ENCODE measurements at regions not wholly inside any gene's neighbourhood (a gene's known extent, or its start where the extent isn't known, plus 50 kb on each side); places are given as distances from the start of the nearest gene placed in this dataset.

DNA sequence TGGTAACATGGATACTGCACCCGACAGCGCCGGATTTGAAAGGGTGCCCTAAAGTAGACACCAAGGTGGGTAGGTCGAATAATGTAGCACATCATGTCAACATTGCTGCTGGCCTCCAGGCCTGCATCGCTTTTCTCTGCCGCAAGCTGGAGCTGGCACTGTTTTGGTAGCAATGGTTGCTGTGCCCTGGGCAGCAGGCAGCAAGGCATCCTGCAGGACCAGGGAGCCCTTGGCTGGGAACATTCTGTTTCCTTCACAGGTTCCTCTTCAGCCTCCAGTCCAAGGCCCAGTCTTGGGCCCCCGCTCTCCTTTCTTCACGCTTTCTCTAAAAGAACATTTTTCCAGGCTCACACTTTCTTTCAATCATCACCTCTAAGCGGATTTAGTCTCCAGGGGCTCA is 365.8 kb upstream of the JARID2 start:
- CTCF ChIA-PET: no interaction called here

More for the DNA sequence above, 365.8 kb upstream of the JARID2 start:
- 91% methylated on average over 9 of the region's 9 CpGs for WGBS (ENCODE audit: low lambda C conversion rate)
- Histone ChIP-seq H4K20me1 (ENCODE audit: insufficient read depth) (no peaks in the 10 kb centered on the region), H2AFZ (ENCODE audit: low read depth) (no peak overlapping the region), H3K9me3 (no peaks in the 10 kb centered on the region), H3K79me2 (ENCODE audit: insufficient read depth) (no peaks in the 10 kb centered on the region), H3K9ac (no peak overlapping the region), H3K4me2 (no peak overlapping the region), H3K4me3 (ENCODE audit: low read depth in 2 of 2, low read length in 1 of 2) (no peak overlapping the region), H3F3A (replicated peaks; ENCODE audit: insufficient read depth) (peaks cover 6% of the 10 kb centered on the region), H3K36me3 (replicated peaks in 1 of 2; ENCODE audit: control insufficient read depth in 1 of 2, insufficient read depth in 2 of 2, low read length in 1 of 2) (no peaks in the 10 kb centered on the region), H3K9me2 (no peaks in the 10 kb centered on the region), H3K4me1 (ENCODE audit: control insufficient read depth in 1 of 2, insufficient read depth in 2 of 2, low read depth in 1 of 2, low read length in 1 of 2) (peaks cover 3 to 22% of the 10 kb centered on the region in 2 experiments; a peak in 2 of 4 replicates), H3K27ac (ENCODE audit: low read depth in 2 of 2, low read length in 1 of 2) (no peak overlapping the region), H3K27me3 (ENCODE audit: insufficient read depth) (no peaks in the 10 kb centered on the region)
- POLR2A ChIA-PET: no interaction called here
- DNase-seq: no peak
- TF ChIP-seq SMC3 (IDR thresholded peaks at IDR 0.05; ENCODE audit: low read depth, low read length): no peak
- TF ChIP-seq FOSL2 (IDR thresholded peaks at IDR 0.05; ENCODE audit: borderline replicate concordance, low read depth): no peak
- no peak for TF ChIP-seq EZH2phosphoT487 (IDR thresholded peaks at IDR 0.05; ENCODE audit: borderline replicate concordance, low read depth)
- TF ChIP-seq, protein P1, sequence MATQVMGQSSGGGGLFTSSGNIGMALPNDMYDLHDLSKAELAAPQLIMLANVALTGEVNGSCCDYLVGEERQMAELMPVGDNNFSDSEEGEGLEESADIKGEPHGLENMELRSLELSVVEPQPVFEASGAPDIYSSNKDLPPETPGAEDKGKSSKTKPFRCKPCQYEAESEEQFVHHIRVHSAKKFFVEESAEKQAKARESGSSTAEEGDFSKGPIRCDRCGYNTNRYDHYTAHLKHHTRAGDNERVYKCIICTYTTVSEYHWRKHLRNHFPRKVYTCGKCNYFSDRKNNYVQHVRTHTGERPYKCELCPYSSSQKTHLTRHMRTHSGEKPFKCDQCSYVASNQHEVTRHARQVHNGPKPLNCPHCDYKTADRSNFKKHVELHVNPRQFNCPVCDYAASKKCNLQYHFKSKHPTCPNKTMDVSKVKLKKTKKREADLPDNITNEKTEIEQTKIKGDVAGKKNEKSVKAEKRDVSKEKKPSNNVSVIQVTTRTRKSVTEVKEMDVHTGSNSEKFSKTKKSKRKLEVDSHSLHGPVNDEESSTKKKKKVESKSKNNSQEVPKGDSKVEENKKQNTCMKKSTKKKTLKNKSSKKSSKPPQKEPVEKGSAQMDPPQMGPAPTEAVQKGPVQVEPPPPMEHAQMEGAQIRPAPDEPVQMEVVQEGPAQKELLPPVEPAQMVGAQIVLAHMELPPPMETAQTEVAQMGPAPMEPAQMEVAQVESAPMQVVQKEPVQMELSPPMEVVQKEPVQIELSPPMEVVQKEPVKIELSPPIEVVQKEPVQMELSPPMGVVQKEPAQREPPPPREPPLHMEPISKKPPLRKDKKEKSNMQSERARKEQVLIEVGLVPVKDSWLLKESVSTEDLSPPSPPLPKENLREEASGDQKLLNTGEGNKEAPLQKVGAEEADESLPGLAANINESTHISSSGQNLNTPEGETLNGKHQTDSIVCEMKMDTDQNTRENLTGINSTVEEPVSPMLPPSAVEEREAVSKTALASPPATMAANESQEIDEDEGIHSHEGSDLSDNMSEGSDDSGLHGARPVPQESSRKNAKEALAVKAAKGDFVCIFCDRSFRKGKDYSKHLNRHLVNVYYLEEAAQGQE (IDR thresholded peaks at IDR 0.05; ENCODE audit: low read depth, low read length): no peak
- TF ChIP-seq, protein P2, sequence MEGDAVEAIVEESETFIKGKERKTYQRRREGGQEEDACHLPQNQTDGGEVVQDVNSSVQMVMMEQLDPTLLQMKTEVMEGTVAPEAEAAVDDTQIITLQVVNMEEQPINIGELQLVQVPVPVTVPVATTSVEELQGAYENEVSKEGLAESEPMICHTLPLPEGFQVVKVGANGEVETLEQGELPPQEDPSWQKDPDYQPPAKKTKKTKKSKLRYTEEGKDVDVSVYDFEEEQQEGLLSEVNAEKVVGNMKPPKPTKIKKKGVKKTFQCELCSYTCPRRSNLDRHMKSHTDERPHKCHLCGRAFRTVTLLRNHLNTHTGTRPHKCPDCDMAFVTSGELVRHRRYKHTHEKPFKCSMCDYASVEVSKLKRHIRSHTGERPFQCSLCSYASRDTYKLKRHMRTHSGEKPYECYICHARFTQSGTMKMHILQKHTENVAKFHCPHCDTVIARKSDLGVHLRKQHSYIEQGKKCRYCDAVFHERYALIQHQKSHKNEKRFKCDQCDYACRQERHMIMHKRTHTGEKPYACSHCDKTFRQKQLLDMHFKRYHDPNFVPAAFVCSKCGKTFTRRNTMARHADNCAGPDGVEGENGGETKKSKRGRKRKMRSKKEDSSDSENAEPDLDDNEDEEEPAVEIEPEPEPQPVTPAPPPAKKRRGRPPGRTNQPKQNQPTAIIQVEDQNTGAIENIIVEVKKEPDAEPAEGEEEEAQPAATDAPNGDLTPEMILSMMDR (IDR thresholded peaks at IDR 0.05): no peak
- TF ChIP-seq CHD2 (IDR thresholded peaks at IDR 0.05; ENCODE audit: low read length, partially characterized antibody): no peak
- no peak for TF ChIP-seq FOXJ3 (CRISPR knock-in tag; IDR thresholded peaks at IDR 0.05)
- no peak for TF ChIP-seq POLR2AphosphoS5 (IDR thresholded peaks at IDR 0.05; ENCODE audit: low read depth, low read length)
- no peak for TF ChIP-seq SIN3A (IDR thresholded peaks at IDR 0.05; ENCODE audit: borderline replicate concordance, low read depth, low read length)
- TF ChIP-seq GABPA (IDR thresholded peaks at IDR 0.05; ENCODE audit: low read depth): no peak
- no peak for TF ChIP-seq FOXM1 (IDR thresholded peaks at IDR 0.05; ENCODE audit: low read depth)
- TF ChIP-seq RXRA (IDR thresholded peaks at IDR 0.05; ENCODE audit: borderline replicate concordance, low read depth): no peak
- TF ChIP-seq, protein P3, sequence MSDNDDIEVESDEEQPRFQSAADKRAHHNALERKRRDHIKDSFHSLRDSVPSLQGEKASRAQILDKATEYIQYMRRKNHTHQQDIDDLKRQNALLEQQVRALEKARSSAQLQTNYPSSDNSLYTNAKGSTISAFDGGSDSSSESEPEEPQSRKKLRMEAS (IDR thresholded peaks at IDR 0.05; ENCODE audit: low read depth): no peak

Data from SK-N-SH (cell line).